GM18508 (cell line): ENCODE measurements at regions not wholly inside any gene's neighbourhood (a gene's known extent, or its start where the extent isn't known, plus 50 kb on each side); places are given as distances from the start of the nearest gene placed in this dataset.

Experiments used
- ATAC-seq: cut with Tn5 transposase; IDR thresholded peaks from one replicate; pipeline ENCODE4 v1.9.1; 2021; ENCODE audit warnings: moderate number of reproducible peaks; ENCODE audit not compliant: insufficient read depth, unreplicated experiment

DNA sequence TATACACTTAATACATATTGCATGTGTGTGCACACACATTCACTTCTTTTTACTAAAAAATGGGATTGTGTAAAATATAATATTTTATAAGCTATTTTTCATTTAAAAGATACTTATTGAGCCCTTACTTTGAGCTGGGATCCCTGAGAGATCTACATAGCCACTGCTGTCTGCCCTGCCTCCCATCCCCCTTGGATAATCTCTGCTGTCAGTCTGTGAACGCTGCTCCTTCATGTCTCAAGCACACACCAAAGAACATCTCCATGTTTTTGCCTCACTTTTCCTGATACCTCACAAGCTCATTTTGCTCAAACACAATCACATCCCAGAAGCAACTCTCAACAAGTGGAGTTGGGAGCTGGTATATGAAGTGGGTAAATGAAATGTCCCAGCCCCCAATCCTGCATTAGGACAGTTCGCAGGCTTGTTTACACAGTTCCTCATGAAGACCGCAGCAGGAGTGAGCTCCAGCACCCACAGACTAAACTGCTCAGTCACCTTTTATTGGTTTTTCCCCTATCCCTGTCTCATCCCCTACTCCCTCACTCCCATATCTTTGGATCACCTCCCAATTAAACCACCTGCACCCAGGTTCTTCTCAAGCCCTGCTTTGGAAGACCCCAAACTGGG lies 108.3 kb upstream of the FRY start:
- ATAC-seq = no peak

DNA sequence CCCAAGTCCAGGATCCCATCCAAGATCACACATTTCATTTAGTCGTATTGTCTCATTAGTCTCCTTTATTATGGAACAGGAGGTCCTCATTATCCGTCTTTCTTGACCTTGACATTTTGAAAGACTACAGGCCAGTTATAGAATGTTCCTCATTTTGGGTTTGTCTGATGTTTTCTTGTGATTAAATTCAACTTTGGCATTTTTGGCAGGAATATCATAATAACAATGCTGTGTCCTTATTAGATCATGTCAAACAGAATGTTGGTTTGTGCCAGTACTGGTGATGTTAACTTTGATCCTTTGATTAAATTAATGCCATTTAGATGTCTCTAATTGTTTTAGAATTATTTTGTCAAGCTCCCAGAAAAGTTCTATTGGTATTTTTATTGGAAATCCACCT lies 106.5 kb upstream of the FRY start:
- no peak for ATAC-seq

DNA sequence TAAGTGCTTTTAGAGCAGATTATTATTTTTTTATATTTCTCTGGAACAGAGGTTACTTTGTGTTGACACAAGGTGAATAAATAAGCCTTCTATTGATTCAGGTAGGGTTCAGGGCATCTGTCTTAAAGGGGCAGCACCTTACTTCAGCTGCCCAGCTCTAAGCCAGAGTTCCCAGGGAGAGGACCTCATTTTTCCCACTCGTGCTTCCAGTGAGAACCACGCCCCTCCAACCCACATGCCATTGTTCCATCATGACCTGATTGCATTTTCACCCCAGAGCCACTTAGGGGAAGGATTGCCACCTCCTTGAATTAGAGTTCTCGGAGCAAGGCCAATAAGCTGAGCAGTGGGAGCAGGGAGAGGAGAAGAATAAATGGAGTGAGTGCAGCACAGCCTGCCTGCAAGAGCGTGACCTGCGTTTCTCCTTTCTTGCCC lies 104.3 kb upstream of the FRY start:
- ATAC-seq = no peak

DNA sequence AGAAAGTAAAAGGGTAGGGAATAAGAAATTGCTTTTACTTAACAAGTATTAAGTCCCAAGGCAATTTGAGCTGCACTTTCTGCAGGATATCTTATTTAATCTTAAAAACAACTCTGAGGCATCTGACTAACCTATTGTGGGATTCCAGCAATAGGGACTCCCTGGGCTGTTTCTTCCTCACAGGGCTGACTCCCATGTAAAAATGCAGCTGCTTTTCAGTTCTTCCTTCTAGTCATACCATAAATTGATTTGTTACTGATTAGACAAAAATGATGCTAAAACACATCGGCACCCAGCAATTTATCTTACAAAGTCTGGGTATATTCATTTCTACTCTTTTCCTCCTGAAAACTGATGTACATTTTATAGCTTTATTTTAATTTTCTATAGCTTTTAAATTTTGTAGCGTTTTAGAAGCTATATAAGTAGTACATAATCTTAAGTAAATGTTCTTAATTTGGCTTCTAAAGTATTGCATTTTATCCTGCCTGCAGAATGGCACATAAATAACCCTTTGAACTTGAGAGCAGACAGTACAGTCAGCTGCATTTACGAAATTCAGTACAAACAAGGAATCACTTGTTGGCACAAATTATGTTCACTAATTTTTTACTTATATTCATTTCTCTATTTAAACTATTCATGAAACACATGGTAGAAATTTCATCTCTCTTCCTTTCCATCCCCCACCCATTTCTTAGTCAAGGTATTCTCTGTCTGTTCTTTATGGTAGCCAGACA lies 102.4 kb upstream of the FRY start:
- ATAC-seq = no peak

DNA sequence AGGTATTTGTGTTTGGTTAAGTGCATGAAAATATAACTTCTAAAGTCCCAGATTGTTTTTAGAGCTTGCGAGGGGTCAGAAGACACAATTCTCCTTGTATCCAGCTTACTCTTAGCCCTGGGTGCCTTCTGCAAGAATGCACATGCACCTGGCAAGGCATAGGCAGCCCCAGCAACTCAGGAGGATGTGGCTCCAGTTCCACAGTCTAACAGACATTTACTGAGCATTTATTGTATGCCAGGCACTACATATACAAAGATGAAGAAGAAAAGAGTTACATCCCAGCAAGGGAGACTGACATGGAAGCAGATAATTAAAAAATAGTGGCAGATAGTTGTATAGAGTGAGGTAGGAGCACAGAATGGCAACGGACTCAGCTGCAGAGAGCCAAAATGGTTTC lies 101.1 kb upstream of the FRY start:
- no peak for ATAC-seq

DNA sequence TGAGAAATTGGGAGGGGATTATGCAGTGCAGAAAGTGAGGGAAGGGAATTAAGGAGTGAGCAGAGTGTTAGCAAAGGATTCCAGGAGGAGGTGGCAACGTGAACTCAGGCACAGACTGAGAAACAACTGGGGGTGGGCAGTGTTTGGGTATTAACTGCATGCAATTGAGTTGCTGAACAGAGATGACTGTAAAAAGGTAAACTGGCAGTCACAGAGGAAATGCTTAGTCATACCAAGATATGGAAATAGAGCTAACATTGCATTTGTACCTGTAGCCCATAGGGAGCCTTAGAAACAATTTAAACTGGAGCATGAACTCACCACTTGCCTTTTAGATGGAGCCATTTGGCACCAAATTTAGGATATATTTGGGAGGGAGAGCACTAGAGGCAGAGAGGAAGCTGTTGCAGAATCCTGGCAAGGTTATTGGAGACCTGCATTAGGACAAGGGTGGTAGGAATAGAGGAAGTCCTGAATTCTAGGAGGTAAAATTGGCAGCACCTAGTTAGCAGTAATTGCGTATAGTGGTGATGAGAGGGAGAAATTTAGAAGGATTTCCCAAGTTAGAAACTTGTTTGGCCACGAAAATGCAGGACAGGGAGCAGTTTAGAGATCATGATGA lies 100.6 kb upstream of the FRY start:
- peak; percentile 100 for ATAC-seq

DNA sequence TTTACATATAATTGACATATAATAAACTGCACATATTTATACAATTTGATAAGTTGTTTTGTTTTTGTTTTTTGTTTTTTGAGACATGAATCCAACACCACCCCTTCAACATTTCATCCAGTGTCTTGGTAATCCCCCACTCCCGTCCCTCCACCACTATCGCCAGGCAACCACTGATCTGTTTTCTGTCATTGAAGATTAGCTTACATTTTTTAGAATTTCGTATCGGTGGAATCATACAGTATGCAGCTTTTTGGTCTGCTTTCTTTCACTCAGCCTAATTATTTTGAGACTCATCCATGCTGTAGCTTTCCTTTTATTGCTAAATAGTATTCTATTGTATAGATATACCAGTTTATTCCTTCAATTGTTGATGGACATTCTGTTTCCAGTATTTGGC lies 94.1 kb upstream of the FRY start:
- no peak for ATAC-seq

DNA sequence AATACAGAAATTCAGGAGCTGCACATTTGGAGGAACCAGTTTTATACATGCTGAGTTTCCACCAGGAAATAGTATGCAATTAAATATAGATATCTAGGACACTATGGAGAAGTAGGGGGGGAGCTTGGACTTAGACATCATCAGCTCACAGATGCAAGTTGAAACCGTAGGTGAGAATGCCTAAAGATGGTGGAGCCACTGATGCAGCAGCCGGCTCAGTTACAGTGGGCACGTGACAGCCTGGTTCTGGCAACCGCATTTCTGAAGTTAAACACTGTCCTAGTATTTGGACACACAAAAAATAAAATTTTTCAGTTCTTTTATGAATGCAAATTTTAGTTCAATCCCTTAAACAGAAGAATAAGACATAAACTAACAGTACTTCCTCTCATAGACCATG lies 91.5 kb upstream of the FRY start:
- no peak for ATAC-seq

DNA sequence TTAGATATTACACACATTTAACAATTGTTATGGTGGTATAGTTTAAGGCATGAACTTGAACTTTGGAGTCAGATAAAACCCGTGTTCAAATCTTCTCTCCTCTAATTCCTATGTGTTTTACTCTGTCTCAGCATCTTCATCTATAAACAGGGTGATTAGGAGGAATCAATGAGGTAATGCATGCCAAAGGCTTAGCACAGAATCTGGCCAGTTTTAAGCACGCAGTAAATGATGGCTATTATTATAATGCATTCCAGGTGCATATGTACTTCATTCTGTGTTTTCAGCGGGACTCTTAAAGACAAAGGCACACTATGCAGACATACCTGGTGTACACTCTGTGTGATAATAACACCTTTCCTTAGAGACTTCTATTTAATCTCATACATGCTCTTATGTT lies 88.0 kb upstream of the FRY start:
- no peak for ATAC-seq

DNA sequence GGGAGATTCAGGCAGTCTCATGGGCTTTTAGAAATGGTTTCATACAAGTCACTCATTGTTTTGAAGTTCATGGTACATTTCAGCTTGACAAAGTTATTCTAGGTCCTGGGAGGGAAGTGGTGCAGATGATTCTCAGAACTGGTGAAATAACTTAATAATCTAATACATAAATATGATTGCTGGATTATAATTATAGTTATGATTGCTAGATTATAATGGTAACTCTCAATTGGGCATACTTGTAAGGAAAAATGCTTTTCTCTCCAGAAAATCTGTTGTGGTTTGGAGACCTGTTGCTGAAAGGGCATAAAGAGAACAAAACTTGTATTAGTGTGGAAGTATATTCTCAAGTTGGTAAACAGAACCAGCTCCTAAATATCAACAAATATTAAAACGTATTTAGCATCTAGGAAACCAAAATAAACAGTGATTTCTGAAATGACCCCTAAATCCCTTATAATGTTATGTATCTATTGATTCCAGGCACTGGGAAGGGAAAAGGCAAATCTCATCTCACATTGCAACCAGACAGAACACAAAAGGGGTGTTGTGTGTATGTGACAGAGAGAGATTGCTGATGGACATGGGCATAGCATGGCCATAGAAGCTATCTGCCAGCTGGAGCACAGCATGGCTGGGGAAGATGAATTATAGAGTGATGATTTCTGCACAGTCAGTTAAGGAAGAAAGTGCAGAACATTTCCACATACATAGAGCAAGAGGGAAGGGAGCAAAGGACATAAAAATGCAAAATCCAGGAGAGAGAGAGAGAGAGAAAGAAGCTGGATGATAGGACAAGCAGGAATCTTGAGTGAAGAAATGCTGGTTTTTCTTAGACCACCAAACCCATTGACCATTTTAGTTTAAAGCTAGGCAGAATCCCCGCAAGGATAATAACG lies 87.1 kb upstream of the FRY start:
- ATAC-seq = no peak

DNA sequence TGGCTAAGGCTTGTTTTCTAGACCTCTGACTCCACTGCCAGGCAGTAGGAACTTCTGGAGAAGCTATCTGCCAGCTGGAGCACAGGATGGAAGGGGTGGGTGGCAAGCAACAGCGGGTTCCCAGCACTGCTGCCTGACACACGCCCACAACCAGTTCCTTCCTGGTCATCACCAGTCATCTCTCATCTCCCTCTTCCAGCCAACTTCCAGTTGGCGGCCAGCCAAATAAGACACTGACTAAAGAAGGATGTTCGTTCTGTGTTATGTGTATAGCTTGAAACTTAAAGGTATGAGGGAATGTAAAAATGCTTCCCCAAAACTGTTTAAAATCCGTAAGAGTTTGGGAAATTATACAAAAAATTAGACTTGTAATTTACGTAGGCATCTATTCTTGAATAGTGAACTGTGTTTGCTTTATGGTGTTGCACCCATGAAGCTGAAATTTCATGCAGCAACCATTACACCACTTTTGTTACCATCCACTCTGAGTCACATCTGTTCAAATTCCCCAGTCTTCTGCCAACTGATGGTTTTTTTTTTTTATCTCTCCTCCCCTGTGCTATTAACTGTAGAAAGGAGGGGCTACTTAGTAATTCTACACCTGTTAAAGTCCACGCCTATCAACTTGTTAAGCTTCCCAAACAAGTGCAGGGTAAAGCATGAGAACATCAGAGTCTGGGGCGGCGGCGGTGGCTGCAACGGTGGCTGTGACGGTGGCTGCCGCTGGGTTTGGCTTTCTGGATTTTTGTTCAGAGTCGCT lies 86.2 kb upstream of the FRY start:
- ATAC-seq = no peak

DNA sequence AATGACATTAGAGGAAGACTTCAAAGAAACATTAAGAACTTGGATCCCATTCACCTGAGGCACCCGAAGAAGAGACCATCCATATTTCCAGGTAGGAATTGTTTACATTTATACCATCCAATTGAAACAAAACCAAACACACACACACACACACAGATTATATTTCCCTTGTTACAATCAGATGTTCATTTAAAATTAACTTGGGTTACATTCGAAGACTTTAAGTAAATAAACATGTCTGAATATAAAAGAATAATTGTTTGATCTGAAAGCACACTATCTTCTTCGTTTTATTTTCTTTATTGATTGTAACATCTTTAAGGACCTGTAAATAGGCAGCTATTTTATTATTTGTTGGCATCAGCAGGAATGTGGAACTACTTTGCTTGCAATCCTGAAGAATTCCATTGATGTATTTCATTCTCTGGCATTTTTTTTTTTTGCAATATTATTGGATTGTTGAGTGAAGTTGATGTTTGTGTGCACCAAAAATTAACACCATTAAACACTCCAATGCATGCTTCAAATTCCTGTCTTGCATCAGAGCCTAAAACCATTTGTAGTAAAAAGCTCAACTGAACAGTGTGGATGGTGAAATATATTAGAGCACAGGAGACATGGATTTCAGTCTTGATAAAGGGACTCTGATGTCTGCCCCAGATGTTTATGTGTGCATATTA lies 85.3 kb upstream of the FRY start:
- ATAC-seq = no peak

DNA sequence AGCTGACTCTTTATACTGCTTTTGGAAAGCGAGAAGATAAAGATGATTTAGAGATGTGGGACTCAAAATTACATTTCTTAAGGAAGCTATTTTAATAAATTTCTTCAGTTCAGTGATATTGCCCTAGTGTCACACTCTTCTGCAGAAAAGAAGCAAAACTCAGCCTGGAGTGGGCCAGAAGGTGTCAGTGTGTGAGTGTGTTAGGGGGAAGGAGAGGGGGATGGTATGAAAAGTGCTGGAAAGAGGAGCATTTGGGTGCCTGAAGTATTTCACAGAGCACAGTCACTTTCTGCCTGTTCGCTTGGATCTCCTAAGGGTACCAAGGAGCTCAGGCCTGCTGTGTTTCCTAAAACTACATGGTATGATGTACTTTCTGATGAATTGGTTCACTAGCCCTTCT lies 84.5 kb upstream of the FRY start:
- ATAC-seq = no peak

DNA sequence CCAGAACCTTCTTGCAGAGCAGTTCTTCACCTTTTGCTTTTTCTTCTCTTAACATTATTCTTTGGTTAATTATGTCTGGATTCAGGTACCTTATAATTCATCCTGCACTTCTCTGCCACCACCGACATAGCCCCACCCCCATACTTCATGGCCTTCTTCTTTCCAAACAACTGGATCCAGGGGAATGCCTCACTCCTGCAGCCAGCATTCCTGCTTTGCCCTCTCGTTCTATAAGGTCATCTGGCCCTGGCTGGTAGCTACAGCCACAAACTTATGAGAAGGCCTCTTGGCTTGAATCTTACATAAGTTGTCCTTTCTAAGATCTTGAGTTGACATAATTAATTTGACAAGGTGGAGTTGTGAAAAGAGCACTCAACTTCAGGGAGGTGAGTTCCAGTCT lies 84.1 kb upstream of the FRY start:
- ATAC-seq = no peak

DNA sequence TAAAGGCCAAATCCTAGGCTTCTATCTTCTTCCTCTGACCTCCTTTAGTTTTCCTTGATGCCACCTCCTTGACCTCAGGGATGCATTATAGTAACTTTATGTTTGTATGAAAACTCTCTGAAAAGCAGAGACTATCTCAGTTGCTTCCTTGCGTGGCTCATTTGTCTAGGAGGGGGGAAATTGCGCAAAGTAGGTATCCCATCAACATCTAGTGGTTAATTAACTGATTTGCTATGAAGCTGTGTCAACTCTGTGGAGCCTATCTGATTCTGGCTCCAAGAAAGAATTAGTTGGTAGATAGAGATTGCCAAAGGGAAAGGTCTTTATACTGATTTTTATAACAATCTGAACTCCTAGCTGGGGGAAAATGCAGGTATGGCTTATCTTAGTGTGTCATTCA lies 82.1 kb upstream of the FRY start:
- ATAC-seq = no peak

DNA sequence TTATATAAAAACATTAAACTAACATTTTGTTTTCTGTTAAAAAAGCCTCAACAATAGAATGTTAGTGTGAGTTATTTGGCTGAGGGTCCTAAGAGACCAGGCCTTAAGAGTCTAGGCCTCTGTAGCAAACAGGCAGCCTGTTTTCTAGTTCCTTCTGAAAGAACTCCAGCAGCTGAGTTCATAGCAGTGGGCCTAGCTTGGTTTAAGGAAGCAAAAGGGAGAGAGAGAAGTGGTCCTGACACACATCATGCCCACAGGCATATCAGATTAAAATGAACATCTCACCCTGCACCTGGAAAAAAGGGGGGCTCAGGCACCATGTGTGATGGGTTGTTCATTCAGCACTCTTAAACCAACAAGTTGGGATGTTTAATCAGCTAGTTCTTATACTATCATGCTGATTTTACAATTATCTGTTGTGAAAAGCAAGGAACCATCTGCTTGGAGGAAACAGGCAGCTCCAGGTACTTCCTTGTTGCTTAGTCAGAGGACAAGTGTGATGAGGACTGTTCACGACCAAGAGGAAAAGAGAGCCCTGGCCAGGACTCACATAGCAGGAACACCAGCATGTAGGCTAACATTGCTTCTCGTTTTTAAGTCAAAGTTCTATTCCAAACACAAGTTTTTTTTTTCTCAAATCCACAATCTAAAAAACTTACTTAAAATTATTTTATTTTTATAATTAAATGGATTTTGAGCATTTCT lies 81.3 kb upstream of the FRY start:
- ATAC-seq = no peak

DNA sequence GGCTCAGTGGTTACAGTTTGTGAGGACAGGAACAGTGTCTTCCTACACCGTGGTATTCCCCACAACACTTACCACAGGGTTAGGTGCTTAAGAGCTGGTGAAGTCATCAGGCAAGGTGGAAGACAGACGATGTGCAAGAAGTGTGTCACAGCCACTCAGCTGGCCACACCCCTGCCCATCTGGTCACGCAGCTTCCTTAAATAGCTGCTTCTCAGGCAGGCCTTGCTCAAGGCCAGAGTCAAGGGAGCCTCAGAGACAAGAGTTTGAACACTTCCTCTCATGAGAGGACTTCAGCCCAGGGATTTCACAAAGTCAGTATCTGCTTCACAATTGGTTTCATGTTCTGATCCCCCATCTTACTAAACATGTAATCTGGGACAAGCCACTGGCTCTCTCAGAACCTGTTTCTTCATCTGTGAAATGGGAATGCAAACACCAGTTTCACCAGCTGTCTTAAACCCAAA lies 80.3 kb upstream of the FRY start:
- peak; percentile 96 for ATAC-seq

DNA sequence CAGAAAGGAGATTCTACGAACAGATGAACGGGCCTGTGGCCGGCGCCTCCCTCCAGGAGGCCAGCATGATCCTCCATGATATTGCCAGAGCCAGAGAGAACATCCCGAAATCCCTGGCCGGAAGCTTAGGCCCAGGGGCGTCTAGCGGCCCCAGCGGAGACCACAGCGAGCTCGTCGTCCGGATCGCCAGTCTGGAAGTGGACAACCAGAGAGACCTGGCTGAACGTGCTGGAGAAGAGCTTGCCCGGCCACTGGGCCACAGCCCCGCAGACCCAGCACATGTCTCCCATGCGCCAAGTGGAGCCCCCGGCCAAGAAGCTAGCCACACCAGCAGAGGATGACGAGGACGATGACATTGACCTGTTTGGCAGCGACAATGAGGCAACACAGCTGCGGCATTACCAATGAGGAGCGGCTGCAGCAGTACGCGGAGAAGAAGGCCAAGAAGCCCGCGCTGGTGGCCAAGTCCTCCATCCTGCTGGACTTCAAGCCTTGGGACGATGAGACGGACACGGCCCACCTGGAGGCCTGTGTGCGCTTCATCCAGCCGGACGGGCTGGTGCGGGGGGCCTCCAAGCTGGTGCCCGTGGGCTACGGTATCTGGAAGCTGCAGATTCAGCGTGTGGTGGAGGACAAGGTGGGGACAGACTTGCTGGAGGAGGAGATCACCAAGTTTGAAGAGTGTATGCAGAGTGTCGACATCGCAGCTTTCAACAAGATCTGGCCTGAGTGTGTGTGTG lies 78.8 kb upstream of the FRY start:
- ATAC-seq = no peak
